ENCODE measurements at regions not wholly inside any gene's neighbourhood (a gene's known extent, or its start where the extent isn't known, plus 50 kb on each side); places are given as distances from the start of the nearest gene placed in this dataset.

DNA sequence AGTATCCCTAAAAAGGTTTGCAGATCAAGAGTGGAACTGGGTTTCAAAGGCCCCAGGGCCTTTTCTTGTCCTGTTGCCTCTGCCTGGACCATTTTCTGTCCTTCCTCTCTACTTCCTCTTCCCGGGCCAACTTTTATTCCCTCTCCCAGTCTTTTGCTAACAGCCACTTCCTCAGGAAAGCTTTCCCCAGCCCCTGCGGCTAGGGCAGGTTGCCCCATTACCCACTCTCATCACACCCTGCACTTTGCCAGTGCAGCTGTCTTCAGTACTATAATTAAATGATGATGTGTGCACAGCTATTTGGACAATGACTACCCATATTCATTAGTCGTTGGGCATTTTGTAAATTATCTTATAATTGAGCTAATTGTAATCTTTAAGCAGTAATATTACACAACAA, 150.5 kb upstream of the THBS1 start:
- Mint-ChIP-seq H3K9me3 (no peaks in the 10 kb centered on the region), H3K4me1 (ENCODE audit: low read depth) (peaks cover 21% of the 10 kb centered on the region), H3K36me3 (ENCODE audit: low read depth) (no peaks in the 10 kb centered on the region), H3K27me3 (ENCODE audit: low read depth) (peaks cover 66% of the 10 kb centered on the region), H3K27ac (no peak overlapping the region), H3K4me3 (no peak overlapping the region)

DNA sequence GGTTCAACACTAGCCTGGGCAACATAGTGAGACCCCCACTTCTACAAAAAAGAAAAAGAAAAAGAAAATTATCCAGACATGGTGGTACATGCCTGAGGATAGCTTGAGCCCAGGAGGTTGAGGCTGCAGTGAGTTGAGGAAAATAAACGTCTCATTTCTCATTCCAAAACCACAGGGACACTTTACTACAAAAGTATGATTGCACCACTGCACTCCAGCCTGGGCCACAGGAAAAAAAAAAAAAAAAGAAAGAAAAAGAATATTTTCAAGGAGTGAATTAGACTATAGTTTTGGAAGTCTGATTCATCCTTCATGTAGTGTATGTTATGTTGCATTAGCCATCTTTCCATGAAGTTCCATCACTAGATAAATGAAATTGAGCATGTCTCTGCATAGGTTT, 149.5 kb upstream of the THBS1 start:
- Mint-ChIP-seq H3K4me1 (ENCODE audit: low read depth) (peaks cover 21% of the 10 kb centered on the region), H3K4me3 (no peak overlapping the region), H3K27me3 (ENCODE audit: low read depth) (peaks cover 72% of the 10 kb centered on the region), H3K27ac (no peak overlapping the region), H3K36me3 (ENCODE audit: low read depth) (no peaks in the 10 kb centered on the region), H3K9me3 (no peaks in the 10 kb centered on the region)

DNA sequence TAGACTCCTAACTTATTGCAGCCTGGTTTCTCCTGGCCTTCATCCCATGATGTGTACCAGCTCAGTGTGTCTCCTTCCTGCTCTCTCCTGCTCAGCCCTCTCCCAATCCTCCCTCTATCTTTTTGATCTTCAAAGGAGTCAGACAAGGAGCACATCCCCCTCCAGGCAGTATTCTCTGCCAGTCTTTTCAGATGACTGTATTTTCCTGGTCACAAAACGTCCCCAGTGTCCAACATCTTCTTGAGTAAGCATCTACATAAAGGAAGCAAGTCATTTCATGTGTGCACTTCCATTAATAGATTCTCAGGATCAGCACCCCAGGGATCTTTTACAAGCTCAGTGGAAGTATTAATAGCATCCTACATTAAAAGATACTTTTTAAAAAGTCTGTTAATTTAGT, 148.9 kb upstream of the THBS1 start:
- Mint-ChIP-seq H3K36me3 (ENCODE audit: low read depth) (no peaks in the 10 kb centered on the region), H3K27me3 (ENCODE audit: low read depth) (peaks cover 70% of the 10 kb centered on the region), H3K4me3 (no peak overlapping the region), H3K4me1 (ENCODE audit: low read depth) (peaks cover 15% of the 10 kb centered on the region), H3K27ac (no peak overlapping the region), H3K9me3 (no peaks in the 10 kb centered on the region)

DNA sequence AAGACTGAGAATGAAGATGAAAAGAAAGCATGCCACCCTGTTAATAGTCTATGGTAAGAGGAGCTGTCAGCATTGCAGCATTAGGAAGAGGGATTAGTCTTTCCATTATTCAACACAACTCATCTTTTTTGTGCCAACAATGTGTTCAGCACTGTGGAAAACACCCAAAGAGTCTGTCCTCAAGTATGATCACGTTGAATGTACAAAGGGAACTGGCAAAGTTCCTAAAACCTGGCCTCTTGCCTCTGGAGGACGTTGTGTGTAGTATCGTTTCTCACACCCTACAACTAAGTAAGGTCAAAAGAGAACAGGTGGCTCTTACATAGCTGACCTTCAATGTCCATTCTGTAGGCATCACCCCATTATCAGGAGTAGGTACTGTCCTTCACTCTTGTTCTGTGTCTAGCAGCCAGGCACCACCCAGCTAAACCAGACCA, 147.9 kb upstream of the THBS1 start:
- Mint-ChIP-seq H3K36me3 (ENCODE audit: low read depth) (no peaks in the 10 kb centered on the region), H3K4me1 (ENCODE audit: low read depth) (peaks cover 8% of the 10 kb centered on the region), H3K27me3 (ENCODE audit: low read depth) (peaks cover 67% of the 10 kb centered on the region), H3K9me3 (no peaks in the 10 kb centered on the region), H3K4me3 (no peak overlapping the region), H3K27ac (no peak overlapping the region)

DNA sequence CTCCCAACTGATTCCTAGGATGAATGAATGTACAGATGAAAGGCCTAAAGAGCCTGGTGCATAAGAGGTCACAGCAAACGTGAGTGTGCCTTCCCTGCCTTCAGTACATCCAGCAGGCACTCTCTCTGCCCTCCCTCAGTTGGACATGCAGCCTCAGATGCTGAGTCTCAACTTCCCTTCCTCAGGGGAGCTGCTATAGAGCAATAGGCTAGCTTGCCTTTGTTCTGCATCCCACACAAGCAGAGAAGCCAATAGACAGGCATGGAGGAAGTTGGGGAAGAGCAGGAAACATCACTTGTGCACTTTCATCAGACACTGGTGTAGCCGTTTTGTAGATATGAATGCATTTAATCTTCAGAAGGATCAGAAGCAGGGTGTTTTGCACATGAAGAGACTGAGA, 147.5 kb upstream of the THBS1 start:
- Mint-ChIP-seq H3K36me3 (ENCODE audit: low read depth) (no peaks in the 10 kb centered on the region), H3K4me1 (ENCODE audit: low read depth) (peaks cover 7% of the 10 kb centered on the region), H3K27me3 (ENCODE audit: low read depth) (peaks cover 65% of the 10 kb centered on the region), H3K27ac (no peak overlapping the region), H3K4me3 (no peak overlapping the region), H3K9me3 (no peaks in the 10 kb centered on the region)

DNA sequence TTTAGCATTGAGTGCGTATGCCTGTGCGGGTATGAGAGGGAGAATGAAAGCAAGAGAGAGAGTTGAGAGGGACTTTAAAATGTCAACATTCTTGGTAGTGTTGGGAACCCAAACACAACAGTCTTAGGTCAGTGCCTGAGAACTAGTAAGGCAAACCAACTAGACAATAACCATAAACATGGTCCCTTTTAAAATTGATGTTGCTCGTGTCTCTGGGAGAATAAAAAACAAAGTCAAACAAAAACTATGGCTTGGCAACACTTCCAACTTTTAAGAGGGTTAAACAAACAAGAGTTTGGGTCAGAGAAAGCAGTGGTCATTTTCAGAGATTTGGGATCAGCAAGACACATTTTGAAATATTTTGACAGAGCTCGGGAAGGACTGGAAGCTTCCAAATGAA, 146.7 kb upstream of the THBS1 start:
- H3K27me3 Mint-ChIP-seq (ENCODE audit: low read depth): peaks cover 65% of the 10 kb centered on the region
- no peak overlapping the region for H3K27ac Mint-ChIP-seq
- H3K9me3 Mint-ChIP-seq: no peaks in the 10 kb centered on the region
- no peaks in the 10 kb centered on the region for H3K36me3 Mint-ChIP-seq (ENCODE audit: low read depth)
- H3K4me1 Mint-ChIP-seq (ENCODE audit: low read depth): peaks cover 7% of the 10 kb centered on the region
- no peak overlapping the region for H3K4me3 Mint-ChIP-seq

DNA sequence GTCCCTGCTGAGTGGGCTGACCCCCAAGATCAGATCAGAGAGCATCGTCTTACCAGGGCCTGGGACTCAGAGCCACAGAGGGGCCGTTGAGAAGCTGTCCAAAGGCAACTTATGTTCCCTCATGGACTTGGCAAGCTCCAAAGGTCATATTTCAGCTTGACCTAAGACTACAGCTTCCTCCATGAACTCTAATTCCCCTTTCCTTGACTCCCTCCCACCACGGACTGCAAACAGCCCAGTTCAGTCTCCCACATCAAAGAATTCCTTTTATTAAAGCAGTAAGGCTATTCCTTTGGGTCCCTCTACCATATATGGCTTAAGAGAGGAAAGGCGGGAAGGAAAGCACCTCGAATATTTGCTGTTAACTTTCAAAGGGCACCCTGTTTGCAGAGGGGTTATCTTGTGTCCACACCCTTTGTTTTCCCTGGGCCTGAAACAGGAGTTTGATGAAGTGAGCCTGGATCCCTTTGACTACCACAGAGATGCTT, 146.1 kb upstream of the THBS1 start:
- Mint-ChIP-seq H3K4me3 (no peak overlapping the region), H3K9me3 (no peaks in the 10 kb centered on the region), H3K27ac (no peak overlapping the region), H3K36me3 (ENCODE audit: low read depth) (no peaks in the 10 kb centered on the region), H3K27me3 (ENCODE audit: low read depth) (peaks cover 63% of the 10 kb centered on the region), H3K4me1 (ENCODE audit: low read depth) (peaks cover 7% of the 10 kb centered on the region)

DNA sequence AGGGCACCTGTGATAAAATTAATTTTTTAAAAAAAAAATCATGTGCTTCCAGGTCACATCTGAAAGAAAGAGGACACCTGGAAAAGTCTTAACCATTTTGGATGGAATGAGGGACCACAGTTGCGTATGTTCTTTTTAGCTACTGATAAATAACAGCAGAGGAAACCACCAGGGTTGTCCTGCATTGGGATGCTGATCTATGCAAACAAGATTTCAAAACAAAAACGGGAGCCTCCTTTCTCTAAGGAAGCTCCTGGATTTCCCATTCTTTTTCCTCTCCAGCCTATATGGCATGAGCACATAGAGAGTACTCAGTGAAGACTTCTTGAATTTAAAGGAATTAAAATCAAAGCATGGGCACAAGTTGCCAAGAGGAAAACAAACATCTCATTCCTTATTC, 145.6 kb upstream of the THBS1 start:
- H3K27ac Mint-ChIP-seq: no peak overlapping the region
- no peaks in the 10 kb centered on the region for H3K9me3 Mint-ChIP-seq
- H3K27me3 Mint-ChIP-seq (ENCODE audit: low read depth): peaks cover 58% of the 10 kb centered on the region
- H3K36me3 Mint-ChIP-seq (ENCODE audit: low read depth): no peaks in the 10 kb centered on the region
- no peak overlapping the region for H3K4me3 Mint-ChIP-seq
- H3K4me1 Mint-ChIP-seq (ENCODE audit: low read depth): peaks cover 3% of the 10 kb centered on the region

DNA sequence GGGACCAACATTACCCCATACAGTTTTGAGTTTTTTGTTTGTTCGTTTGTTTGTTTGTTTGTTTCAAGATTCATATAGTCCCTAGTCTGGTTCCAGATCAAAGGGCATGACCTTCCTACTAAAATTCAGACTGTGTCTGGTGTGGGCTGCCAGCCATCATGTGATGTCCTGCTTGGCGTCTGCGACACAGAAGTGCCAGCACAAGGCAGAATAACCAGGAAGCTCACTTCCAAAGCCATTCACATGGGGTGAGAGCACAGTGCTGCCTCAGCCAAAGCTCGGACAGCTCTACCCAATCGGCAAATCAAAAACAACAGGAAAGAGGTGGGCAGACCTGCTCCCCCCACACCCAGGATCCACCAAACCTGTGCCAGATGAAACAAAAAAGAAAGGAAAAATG, 142.6 kb upstream of the THBS1 start:
- peaks cover 50% of the 10 kb centered on the region for H3K27me3 Mint-ChIP-seq (ENCODE audit: low read depth)
- no peak overlapping the region for H3K4me3 Mint-ChIP-seq

DNA sequence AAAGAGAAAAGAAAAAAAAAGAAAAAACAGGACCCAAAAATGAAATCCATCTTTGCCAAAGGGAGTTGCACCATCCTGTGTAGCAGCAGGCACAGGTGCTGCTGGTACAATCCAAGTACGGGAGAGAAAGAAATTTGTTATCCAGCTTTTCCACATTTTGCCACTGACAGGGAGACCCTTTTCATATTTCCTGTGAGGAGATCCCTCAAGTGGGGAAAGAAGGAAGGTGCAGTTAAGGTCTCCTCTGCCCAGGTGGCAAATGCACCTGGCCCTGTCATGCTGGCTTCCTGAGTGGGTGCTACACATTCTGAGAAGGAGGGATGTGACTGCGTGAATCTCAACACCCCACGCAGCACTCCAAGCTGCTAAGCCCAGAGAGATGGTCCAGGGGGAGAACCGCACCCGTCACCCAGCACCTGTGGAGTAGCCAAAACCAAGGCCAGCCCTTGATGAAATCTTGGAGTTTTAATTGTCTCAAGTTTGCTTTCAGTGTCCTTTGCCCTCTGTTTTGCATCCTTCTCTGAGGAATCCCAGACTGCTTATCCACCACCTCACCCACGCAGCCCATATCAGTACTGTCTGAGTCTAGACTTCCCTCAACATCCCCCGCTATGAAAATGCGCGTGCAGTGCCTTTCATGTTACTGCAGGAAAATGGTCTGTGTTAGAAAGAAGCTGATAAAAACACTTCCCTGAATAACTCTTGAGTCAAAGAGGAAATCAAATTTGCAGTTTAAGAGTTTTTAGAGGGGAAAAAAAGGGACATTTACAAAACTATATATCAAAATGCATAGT, 141.9 kb upstream of the THBS1 start:
- Mint-ChIP-seq H3K9me3 (no peaks in the 10 kb centered on the region), H3K36me3 (ENCODE audit: low read depth) (no peaks in the 10 kb centered on the region), H3K4me3 (no peak overlapping the region), H3K27ac (no peak overlapping the region), H3K27me3 (ENCODE audit: low read depth) (peaks cover 42% of the 10 kb centered on the region), H3K4me1 (ENCODE audit: low read depth) (no peaks in the 10 kb centered on the region)

More for the DNA sequence above, 142.6 kb upstream of the THBS1 start:
- Mint-ChIP-seq H3K4me1 (ENCODE audit: low read depth) (no peaks in the 10 kb centered on the region), H3K36me3 (ENCODE audit: low read depth) (no peaks in the 10 kb centered on the region), H3K9me3 (no peaks in the 10 kb centered on the region), H3K27ac (no peak overlapping the region)

DNA sequence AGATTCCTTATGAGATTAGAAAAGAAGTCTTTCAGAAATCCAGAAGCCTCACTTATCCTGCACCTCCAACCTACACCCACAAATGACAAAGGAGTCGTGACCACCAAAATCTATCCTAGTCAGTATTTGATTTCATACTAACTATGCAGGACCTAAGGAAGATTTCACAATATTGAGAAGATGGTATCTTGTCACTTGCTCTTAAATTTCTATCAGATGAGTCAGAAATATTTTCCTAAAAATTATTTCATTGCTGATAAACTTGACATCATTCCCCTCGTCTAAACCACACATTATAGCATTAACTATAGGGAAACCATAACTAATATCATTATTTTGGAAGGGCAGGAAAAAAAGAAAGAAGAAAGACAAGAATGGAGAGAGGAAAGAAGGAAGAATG, 138.0 kb upstream of the THBS1 start:
- H3K9me3 Mint-ChIP-seq: no peaks in the 10 kb centered on the region
- H3K4me3 Mint-ChIP-seq: no peak overlapping the region
- no peaks in the 10 kb centered on the region for H3K36me3 Mint-ChIP-seq (ENCODE audit: low read depth)
- no peak overlapping the region for H3K27ac Mint-ChIP-seq
- H3K4me1 Mint-ChIP-seq (ENCODE audit: low read depth): no peaks in the 10 kb centered on the region
- H3K27me3 Mint-ChIP-seq (ENCODE audit: low read depth): peaks cover 23% of the 10 kb centered on the region

DNA sequence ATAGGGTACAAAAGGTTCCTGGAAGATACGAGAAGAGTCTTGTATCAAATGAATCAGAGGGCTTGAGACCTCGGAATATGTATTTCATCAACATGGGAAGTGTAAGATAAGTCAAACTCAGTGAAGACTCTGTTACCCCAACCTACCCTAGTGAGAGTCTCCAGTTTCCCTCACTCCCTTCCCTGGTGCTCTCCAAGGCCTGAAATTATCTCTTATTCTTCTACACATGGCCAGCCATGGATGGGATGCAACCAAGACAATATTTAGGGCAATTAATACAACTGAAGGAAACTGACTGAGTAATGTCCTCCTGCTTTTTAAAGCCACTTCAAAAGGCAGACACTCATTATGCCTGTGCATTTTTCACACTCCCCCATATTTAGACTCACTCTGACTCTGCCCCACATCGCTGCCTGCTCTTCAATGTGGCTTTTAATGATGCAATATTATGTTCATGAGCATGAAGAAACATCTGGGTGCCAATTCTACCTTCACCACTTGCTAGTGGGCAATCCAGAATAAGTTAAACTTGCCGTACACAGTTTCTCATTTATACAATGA, 137.1 kb upstream of the THBS1 start:
- H3K27me3 Mint-ChIP-seq (ENCODE audit: low read depth): peaks cover 17% of the 10 kb centered on the region
- no peak overlapping the region for H3K27ac Mint-ChIP-seq
- no peak overlapping the region for H3K4me3 Mint-ChIP-seq
- no peaks in the 10 kb centered on the region for H3K36me3 Mint-ChIP-seq (ENCODE audit: low read depth)
- H3K4me1 Mint-ChIP-seq (ENCODE audit: low read depth): no peaks in the 10 kb centered on the region
- H3K9me3 Mint-ChIP-seq: no peaks in the 10 kb centered on the region

DNA sequence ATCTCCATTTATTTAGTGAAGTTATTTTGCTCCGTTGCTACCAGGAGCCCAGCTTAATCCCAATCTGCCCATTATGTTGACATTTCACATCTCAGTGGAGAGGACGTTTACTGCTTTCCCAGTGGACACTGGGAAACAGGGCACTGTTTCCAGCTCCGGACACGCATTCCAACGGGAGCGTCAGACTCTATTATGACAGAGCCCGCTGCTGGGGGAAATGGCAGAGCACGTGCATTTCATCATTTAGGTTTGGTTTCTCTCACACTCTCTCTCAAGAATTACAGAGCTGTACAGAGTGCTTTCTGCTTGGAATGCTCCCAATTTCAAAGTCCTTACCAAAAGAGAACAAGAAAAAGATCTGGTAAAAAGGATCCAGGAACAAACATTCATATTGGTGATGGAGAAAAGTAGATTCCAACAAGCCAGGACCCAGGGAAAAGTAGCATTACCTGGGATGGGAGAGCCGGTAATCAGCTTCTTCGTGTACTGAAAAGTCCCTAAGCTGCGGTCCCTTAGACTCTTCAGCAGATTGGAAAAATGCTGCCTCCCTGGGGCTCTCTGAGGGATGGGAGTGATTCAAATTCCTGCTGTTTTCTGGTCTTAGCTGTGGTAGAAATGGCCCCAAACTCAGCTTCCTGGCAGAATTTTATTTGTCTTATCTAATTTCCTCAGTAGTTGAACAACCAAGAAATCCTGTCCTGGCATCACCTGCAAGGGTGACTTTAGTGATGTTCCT, 136.0 kb upstream of the THBS1 start:
- peaks cover 4% of the 10 kb centered on the region for H3K9me3 Mint-ChIP-seq
- H3K4me1 Mint-ChIP-seq (ENCODE audit: low read depth): no peaks in the 10 kb centered on the region
- no peaks in the 10 kb centered on the region for H3K36me3 Mint-ChIP-seq (ENCODE audit: low read depth)
- H3K27ac Mint-ChIP-seq: no peak overlapping the region
- H3K27me3 Mint-ChIP-seq (ENCODE audit: low read depth): peaks cover 13% of the 10 kb centered on the region
- H3K4me3 Mint-ChIP-seq: no peak overlapping the region

DNA sequence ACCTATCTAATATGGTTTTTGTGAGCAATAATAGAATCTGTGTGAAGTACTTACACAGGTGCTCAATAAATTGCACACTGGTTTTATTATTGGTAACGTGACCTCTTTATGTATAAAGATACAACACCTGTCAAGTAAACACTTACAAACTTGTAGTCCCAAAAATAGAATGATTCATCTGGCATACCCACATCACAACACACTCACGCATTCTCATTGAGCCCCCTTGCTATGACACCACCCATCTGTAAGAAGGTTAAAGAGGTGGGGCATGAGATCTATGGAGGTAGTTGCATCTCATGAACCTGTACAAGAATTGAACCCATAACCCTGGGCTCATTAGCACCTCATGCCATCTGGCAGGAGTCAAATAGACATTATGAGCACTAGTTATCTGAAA, 134.9 kb upstream of the THBS1 start:
- Mint-ChIP-seq H3K27ac (no peak overlapping the region), H3K36me3 (ENCODE audit: low read depth) (no peaks in the 10 kb centered on the region), H3K4me3 (no peak overlapping the region), H3K27me3 (ENCODE audit: low read depth) (peaks cover 16% of the 10 kb centered on the region), H3K9me3 (peaks cover 6% of the 10 kb centered on the region), H3K4me1 (ENCODE audit: low read depth) (no peaks in the 10 kb centered on the region)

DNA sequence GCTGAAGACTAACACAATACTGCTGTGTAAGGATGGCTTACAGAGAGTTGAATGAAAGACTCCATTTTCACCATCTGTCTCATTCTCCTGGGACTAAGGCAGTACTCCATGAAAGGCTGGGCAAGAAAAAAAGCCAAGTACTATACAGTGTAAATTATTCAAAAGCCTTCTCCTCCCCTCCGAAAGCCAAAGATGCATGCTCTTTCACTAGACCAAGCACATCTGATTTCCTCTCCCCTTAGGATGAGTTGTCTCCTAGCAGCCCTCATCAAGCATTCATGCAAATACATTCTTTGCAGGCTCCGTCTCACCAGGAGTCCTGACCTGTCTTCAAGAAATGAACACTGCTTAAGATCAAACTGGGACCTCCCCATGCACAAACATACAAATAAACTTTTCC, 133.5 kb upstream of the THBS1 start:
- H3K27me3 Mint-ChIP-seq (ENCODE audit: low read depth): peaks cover 23% of the 10 kb centered on the region
- no peak overlapping the region for H3K27ac Mint-ChIP-seq
- H3K9me3 Mint-ChIP-seq: peaks cover 6% of the 10 kb centered on the region
- no peaks in the 10 kb centered on the region for H3K4me1 Mint-ChIP-seq (ENCODE audit: low read depth)
- no peak overlapping the region for H3K4me3 Mint-ChIP-seq
- no peaks in the 10 kb centered on the region for H3K36me3 Mint-ChIP-seq (ENCODE audit: low read depth)

Data from T-helper 1 cell treated with Interleukin-12 subunit alpha and Interleukin-12 subunit beta and Interleukin-4 antibody, amounts not matched to agents 30 μg/mL and 1 μg/mL, for 36 hours (primary cell).